GM18870 (cell line): ENCODE measurements at regions not wholly inside any gene's neighbourhood (a gene's known extent, or its start where the extent isn't known, plus 50 kb on each side); places are given as distances from the start of the nearest gene placed in this dataset.
"Not testable (repeated sequence)": the region's sequence is repeated elsewhere in the genome, so short reads cannot be mapped to it uniquely, and the experiment has no call there.

ENCODE experiments used
- ATAC-seq: cut with Tn5 transposase; IDR thresholded peaks from one replicate; pipeline ENCODE4 v1.9.1; 2021; ENCODE audit warnings: moderate library complexity; ENCODE audit not compliant: unreplicated experiment

DNA sequence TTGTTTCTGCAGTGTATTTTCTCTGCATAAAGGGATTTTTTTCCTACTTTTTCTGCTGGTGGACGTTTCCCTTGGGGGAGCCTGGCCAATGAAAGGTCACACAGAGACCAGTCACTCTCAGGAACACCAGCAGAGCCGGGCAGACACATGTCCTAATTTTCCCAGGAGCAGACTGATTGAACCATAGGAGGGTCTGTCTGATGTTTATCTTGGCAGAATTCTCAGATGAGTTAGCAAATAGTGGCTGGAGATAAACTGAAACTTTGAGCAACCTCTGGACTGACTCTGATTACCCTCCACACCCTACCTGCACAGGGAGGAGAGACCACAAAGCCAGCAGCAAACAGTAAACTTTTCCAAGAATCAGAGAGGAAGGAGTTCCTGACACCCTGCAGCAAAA is 90.0 kb upstream of the PLGLB2 start:
- not testable (repeated sequence) for ATAC-seq

DNA sequence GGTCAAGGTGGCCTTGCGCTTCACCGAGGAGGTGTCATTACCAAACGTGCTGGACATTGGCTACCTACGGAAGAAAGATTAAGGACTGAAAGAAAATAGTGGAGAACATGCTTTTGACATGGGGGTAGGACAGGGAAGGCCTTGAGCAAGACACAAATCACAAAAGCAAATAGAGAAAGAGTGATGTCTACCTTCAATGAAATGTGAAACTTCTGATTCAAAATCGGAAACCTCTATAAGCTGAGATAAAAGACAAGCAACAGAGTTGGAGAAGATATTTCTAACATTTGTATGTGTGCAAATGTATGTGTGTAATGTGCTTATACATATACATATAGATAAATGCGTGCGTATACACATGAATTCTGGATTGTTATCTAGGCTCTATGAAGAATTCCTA is 89.5 kb upstream of the PLGLB2 start:
- ATAC-seq, result not testable (repeated sequence)

DNA sequence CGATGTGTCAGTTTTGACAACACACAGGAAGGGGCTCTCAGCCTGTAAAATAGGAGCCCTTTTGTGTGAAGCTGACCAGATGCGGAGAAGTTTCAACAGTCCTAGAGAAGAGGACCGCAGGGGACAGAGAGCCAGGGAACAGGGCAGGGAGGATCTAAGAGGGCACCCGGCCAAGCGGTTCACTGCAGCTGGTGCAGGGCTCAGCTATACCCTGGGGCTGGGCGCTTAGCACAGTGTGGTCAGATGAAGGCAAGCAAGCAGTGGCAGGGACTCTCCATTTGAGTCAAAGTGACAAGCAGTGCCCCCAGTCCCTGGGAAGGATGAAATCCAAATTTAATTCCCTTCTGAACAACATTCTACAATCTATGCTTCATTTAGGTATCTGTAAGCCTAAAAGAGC is 88.9 kb upstream of the PLGLB2 start:
- not testable (repeated sequence) for ATAC-seq

DNA sequence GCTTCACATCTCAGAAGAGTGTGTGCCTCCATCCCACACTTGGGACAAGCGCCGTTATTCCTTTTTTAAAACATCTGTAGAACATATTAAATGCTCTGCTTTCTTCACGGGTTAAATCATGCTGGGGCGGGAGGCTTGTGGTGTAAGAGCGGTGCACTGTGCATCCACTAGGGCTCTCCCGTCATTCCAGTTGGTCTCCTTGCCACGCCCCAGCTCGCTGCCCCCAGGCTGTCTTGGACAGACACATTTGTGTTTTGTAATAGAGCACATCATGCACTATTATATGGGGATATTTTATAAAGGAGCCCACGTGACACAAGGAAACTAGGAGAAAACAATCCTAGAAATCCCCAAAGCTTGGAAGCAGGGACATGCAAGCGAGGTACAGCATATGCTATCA is 87.7 kb upstream of the PLGLB2 start:
- ATAC-seq, result not testable (repeated sequence)

DNA sequence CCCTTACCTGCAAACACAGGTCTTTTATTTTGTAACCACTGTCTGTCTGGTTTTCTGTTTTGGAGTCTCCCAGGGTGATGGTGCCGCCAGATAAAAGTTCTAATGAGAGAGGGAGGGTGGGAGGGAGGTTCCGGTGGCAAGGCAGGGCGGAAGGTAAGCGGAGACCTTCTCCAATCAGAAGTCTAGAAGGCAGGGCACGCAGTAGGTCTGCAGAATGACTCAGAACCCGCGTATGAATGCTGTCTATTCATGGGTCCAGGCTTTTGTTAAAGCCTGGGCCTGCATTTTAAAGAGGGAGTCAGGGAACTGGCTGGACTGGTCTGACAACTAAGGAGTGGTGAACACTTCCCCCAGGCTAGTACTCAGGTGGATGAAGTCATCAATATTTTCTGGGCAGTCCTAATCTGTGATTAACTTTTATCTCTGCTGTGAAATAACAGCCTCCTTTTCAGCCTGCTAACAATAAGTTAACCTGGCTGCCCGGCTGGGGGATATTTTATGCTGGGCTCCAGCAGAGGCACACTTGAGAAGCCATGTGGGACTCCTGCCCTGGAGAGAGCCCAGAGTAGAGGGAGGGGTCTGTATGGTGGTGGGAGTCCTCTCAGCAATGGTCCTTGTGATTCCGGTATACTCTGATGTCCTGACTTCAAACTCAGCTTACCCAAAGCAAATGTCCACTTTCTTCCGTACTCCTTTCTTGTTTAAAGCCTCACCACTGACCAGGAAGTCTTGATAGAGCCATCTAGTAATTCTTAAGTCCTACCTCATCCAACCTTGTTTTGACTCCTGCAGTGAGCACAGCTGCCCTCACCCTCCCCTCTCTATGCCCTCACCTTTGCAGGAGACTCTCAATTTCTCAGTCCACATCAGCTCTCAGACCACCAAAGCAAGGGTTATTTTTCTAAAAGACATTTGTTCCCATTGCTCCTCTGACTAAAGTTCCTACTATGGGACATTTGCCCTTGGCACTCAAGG is 85.3 kb upstream of the PLGLB2 start:
- not testable (repeated sequence) for ATAC-seq

DNA sequence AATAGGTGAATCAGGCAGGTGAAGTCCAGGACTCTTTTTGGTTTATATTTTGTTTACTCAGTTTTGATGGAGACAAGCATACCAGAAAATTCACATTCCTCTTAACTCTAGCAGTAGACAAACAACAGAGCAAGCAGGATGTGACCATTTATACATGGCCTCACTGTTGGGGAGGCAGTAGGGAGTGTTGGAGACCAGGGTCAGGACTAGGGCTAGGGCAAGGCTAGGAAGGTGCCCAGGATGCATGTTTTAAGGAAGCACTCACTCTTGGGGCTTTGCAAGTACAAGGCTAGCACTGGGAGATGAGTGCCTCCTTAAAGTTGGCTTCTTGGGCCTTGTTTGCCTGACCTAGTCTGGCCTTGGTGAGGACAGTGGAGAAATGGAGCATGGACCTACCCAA is 84.5 kb upstream of the PLGLB2 start:
- not testable (repeated sequence) for ATAC-seq

DNA sequence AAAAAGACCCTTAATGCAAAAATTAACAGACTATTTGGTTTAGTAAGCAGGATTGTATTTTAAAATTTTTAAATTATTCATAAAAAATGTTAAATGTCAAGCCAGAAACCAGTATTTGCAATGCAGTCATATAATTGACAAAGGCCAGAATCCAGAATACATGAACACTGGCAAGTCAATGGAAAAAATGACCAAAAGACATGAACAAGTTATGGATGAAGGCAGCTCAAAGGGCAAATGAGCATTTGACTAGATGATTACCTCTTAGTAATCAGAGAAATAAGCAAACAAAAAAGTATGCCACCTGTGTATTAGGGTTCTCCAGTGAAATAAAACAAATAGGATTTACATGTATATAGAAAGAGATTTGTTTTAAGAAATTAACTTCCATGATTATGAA is 80.9 kb upstream of the PLGLB2 start:
- ATAC-seq, result not testable (repeated sequence)

DNA sequence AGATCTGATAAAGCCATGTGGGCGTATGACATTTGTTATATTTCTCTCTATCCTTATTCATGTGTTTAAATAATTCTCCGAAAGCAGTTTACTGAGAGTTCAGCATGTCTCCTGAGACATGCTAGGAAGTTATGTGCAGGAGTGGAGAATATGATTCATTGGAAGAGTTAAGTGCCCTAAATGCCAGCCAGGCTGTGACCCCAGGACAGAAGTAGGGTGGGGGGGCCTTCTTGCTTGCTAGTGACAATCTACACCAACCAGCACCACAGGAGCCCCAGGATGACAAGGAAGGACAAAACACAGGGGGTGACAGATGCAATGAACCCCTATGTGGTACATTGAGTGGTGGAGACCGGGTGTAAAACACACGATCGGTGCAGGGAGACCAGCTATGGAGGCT is 79.5 kb upstream of the PLGLB2 start:
- not testable (repeated sequence) for ATAC-seq

DNA sequence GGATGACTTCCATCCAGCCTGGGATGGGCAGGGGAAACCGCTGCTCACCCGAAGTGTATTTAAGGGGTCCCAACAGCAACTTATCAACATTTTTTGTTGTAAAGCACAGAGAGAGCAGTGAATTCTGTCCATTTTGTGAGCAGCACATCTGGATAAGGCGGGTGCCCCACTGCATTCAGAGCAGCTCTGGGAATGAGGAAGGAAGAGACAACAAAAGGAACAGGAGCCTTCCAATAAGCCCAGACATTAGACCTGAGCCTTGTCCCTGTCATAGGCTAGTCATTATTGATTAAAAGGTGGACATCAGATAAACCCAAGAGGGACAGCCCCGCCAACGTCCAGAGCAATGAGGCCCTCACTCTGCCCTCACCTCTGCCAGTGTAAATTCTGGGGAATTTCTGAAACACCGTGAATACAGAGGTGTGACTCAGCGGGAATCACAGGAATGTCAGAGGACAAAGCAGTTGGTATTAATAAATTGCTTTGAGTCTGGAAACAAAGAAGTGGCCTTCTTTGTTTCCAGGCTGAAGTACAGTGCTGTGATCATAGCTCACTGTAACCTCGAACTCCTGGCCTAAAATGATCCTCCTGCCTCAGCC is 78.2 kb upstream of the PLGLB2 start:
- not testable (repeated sequence) for ATAC-seq

DNA sequence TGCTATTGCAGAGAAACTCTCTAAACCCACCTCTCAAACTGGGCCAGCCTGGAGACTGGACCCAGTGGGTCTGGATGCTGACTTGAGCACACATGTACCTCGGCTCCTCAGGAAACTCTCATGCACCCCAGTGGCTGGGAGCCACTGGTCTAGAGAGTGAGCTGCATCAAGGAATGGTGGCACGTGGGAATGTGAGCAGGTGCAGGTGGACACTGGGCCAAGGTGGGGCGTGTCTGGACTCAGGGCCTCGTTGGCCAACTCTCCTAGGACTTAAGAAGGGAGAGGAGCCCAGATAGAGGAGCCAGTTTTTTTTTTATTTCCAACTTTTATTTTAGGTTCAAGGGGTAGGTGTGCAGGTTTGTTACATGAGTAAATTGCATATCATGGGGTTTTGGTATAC is 75.5 kb upstream of the PLGLB2 start:
- ATAC-seq, result not testable (repeated sequence)

DNA sequence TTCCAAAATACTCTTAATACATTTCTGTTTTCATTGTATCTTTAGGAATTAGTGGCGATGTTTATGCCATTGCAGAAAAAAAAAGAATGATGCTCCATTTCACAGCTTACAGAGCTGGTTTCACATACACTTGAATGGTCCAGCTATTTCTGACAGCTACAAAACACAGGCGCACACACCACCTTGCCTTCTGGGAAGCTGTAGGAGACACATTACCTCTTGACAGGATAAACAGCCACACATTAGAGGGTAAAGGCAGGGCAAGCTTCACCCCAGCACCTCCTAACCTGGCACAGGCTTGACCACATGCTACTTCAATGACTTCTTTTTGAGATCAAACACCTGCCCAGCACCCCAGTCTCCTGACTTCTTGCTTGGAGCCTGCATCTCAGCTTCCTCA is 73.2 kb upstream of the PLGLB2 start:
- not testable (repeated sequence) for ATAC-seq

DNA sequence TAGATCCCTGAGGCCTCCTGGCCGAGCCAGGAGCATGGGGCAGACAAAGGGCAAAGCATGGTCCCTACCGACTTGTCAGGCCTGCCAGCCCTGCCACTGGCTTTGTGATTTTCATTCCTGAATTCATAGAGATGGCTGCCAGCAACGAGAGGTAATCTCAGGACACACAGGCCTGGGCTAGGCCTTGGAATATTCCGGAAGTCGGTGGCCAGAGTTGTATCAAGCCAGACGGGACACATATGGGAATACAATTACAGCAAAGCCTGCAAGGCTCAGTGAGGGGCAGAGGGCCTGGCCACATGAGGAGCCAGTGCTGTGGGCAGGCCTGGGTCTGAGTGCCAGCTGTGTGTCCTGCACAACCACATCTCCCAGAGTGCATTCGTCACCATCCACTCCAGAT is 72.4 kb upstream of the PLGLB2 start:
- not testable (repeated sequence) for ATAC-seq

DNA sequence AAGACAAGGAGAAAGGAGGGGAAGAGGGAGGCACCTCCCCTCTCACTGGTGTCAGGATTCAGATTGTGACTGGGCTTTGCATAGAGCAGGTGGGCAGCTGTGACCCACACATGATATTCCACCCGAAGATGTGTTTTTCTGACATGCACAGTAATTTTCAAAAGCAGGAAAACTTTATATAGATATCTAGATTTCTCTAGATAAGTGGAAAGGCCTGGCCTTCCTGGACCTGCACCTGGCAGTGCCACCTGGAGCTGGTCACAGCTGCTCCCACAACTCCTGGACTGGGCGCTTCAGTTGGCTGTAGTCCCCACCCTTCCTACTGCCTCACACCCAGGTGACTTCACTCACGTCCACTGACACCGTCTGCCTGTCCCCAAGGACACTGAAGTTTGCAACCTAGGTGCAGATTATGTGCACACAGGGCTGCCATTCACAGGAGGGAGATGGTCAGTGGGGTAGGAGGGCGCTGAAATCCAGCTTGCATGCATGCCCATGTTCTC is 70.4 kb upstream of the PLGLB2 start:
- ATAC-seq, result not testable (repeated sequence)

DNA sequence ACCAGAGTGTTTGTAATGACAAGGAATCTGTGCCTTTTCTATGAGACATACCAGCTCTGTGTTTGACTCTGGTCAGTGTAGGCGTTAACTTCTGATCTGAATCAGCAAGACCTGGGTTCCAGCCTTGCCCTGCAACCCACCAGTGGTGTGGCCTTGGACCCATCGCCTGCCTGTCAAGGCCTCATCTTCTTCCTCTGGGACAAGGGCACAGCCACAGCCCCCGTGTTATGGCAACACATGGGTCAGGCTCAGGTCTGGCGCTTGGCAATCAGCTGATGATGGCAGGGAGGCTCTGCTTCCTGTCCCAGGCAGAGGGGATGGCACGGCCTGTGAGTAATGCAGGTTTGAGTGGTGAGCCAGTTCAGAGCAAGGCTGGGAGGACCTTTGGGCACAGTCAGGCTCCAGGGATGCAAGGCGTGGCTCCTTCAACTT is 69.1 kb upstream of the PLGLB2 start:
- ATAC-seq, result not testable (repeated sequence)

DNA sequence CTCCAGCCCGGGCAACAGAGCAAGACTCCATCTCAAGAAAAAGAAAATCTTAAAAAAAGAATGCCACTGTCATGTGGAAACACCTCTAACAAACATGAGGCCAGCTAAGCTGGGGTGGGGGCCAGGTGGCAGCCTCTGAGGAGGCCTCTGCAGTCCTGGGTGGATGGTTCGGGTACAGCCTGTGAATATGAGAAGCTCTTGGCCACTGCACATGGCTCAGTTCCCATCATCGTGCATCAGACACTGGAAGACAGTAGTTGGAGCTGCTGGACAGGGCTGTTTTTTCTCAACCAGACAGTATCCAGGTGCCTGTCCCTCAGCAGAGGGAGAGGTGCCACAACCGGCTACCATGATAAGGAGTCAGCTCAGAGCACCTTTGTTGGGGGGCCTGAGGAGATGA is 67.9 kb upstream of the PLGLB2 start:
- ATAC-seq, result not testable (repeated sequence)

DNA sequence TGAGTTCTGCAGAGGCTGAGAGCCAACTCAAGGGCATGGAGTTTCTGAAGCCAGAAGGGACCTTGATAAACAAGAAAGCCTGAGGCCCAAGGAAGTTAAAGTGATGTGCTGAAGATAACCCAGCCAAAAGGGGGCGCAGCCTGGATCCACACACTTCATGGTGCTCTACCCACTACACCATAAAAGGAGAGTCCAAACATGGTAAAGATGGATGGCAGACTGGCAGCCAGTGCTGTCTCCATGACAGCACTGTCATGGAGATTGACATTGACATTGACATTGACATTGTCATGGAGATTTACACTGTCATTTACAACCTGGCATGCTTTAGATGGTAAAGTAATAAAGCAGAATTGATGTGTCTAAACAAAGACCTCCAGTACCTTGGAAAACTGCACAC is 67.2 kb upstream of the PLGLB2 start:
- not testable (repeated sequence) for ATAC-seq

DNA sequence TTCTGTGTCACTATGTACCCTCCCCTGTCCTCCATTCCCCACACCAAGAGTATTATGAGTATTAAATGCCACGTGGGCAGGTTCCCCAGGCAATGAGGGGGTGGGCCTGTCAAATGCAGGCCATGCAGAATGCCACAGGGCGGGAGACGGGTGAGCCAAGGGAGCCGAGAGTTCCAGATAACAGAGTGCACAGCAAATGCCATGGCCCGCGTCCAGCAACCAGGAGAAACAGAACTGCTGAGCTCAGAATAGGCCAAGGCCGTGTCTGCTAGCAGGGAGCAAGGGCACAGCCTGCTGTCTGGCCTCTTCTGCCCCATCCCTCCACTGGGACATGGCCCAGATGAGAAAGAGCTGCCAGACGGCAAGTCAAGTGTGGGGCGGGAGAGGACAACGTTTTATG is 64.4 kb upstream of the PLGLB2 start:
- ATAC-seq, result not testable (repeated sequence)

DNA sequence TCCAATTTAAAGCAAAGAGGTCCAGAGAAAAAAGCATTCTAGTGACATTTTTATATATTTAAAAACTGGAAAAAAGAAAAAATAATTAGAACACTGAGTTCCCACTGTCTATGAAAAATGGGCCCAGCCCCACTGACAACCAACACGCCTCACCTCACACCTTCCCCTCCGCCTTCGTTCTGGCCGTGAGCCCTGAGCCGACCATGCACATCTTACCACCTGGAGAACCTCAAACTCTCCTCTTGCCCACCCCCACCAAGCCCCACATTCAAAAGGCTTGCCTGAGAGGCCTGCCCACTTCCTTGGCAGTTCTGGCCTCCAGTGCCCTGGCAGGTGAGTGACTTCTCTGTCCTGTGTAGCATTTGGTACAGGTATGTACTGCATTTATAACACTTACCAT is 63.9 kb upstream of the PLGLB2 start:
- ATAC-seq, result not testable (repeated sequence)

DNA sequence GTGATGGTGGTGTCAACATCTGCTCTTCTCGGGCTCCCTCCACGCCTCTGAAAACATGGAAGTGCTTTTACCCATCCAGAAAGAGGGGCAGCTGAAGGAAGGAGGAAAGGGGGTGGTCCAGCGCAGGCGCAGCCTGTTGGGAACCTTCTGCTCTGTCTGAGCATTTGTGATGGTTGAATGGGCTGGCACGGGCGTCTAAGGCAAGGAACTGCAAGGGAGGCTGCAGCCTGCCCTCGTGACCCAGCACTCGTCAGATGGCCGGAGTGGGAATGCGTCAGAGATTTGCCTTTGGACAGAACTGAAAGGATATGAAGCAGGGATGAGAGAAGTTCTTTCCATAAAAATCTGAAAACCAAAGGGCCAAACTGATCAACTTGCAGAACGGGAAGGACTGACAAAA is 62.3 kb upstream of the PLGLB2 start:
- ATAC-seq, result not testable (repeated sequence)

DNA sequence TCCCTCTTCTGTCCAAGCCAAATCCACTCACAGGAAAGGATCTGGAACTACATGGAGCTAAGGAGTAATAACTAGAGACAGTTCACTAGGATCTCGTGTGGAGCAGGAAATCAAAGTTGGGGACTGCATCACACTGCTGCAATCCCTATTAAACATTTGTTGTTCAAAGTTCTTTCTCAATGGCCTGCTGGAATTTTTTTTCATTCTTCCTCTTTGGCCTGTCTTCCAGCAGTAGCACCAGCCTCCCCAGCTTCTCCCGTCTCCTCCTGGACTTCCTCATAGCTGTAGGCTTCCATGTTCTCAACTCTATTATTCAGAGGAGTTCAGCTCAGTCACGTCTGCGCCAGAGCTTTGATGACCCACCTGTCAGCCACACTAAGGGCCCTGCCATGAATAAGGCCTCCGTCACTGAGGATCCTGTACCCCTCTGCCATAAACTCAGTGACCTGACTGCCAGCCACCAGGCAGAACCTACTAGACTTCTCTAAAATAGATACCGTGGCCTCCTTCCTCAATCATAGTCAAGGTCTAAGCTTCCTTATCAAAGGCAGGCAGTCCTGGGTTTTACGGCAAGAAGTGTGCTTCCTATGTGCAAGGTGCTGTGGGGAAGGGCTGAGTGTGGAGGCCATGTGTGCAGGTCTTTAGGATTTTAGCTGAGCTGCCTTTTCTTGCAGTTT is 60.9 kb upstream of the PLGLB2 start:
- ATAC-seq, result not testable (repeated sequence)

DNA sequence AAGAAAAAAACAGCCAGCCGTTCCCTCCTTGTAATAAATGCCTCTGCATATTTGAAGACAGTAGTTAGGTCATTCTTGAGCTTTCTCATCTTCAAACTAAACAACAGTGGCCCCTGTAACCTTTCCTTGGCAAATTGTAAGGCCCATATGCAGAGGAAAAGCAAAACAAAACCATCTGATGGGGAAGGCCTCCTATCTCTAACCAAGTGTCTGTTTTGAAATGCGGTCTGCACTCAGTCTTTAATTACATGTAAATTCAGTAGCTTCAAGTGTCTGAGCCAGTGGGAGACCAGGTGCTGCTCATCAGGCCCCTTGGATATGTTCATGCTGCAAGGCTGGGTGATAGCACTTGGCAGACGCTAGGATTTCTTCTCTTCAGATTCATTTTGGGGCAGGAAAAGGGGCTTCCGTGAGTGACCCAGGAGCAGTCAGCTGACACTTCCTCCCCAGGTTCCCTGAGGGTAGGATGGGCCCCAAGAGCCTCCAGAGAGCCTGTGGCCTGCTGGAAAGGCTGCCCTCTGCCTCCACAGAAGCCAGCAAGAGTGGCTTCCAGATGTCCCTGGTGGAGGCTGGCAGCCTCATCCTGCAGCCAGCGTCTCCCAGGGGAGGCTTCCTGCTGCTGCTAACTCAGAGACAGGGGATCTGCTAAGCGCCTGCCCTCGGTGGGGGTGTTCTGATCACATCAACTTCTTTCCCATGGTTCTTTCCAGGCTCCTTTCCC is 60.2 kb upstream of the PLGLB2 start:
- ATAC-seq, result not testable (repeated sequence)
